GM21786 (cell line): ENCODE measurements at regions not wholly inside any gene's neighbourhood (a gene's known extent, or its start where the extent isn't known, plus 50 kb on each side); places are given as distances from the start of the nearest gene placed in this dataset.

Experiments used
- ATAC-seq: cut with Tn5 transposase; IDR thresholded peaks from one replicate; pipeline ENCODE4 v1.9.1; 2021; ENCODE audit not compliant: unreplicated experiment

DNA sequence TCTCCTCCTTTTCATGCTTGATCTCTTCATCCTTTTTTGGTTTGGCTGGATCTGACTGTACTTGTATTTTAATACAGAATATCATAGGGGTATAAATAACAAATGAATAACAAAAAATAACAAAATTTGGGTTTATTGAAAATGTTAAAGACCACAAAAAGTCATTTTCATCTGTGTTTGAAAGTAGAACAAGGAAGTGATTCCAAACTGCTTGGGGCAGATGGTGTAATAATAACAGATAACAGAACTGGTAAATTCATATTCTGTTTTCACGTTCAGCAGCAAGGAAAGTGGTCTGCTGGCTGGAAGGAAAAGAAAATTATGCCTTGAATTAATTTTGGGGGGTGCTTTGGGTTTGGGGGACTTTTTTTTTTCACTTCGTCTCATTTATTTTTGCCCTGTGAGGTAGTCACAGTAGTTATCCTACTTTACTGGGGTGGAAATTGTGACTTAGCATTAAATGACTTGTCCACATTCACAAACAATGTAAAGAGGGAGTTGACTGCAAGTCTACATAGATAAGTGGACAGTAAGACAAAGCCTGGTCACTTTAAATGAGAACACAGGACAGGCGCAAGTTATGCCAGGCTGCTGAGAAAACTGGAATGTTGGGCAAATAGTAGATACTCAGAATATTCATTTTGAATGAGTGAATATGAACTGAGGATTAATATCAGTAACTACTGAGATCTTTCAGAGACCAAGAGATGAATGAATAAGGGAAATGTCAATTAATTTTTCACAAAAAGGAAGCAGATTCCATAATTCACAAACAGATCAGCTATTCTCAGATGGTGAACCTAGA lies 193.9 kb upstream of the CITED2 start:
- no peak for ATAC-seq

- no peak for ATAC-seq
Measured at GRCh38 chr6:139567095-139567494, 192.6 kb upstream of the CITED2 start.

DNA sequence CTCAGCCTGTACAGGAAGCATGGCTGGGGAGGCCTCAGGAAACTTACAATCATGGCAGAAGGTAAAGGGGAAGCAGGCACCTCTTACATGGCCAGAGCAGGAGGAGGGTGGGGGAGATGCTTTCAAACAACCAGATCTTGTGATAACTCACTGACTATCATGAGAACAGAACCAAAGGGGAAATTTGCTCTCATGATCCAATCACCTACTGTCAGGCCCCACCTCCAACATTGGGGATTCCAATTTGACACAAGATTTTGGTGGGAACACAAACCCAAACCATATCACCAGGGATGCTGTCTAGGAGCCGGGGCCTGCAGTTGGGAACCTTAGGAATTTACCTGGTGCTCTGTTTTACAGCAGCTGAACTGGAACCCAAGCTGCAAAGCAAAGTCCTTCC lies 191.1 kb upstream of the CITED2 start:
- ATAC-seq: no peak

DNA sequence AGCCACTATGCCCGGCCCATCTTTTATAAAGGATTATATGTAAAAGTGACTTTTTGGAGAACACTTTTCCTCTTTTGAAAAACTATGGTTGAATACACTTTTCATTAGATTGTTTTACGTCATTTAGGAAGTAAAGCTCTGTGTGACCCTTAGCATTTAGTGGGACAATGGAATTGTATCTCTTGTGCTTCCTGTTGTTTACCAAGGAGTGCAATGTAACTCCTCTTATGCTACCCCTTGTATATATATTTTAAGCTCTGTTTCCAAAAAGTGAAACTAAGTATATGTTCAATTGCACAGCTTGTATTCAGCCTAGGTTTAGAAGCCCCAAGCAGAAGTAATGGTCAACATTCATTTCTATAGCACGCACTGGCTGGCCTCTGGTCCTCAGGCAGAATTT lies 183.1 kb upstream of the CITED2 start:
- ATAC-seq: no peak

DNA sequence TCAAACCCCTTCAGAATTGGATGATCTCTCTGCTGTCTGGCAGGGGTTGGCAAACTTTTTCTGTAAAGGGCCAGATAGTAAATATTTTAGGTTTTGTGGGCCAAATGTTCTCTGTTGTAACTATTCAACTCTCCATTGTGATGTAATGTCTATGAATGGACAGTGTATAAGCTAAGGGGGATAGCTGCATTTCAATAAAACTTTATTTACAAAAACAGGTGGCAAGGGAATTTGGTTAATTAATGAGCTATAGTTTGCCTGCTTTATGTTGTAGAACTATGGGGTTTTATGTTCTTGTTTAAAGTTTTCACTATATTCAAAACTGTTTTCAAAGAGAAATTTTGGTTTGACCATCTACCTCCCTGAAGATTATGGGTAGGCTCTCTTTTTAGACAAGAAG lies 182.1 kb upstream of the CITED2 start:
- no peak for ATAC-seq

DNA sequence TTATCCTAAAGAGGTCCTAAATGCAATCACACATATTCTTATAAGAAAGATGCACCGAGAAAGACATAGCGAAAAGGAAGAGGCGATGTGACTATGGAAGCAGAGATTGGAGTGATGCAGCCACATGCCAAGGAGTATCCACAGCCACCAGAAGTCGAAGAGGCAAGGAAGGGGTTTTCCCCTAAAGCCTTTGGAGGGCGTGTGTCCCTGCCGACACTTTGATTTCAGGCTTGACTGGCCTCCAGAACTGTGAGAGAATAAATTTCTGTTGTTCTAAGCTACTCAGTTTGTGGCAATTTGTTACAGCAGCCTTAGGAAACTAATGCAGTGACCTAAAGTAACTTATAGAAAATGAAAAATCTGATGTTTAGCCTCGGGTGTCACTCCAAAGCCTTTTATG lies 179.5 kb upstream of the CITED2 start:
- no peak for ATAC-seq

DNA sequence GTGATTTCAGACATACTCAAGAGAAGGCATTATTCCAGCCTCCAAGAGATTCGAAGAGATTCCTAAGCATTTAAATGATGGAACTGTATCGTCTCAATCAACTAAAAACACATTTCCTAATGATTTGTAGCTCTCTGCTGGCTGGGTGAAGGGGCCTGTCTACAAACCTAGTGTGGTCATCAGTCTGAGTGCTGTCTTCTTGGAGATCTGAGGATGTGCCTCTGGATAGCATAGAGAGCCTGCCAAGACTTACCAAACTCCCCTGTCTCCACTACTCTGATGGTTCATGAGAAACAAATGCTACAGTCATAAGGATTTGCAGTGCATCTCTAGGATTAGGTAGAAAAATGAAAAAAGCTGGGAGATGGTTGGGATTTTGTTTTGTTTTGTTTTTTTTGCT lies 176.9 kb upstream of the CITED2 start:
- no peak for ATAC-seq

- no peak for ATAC-seq
Measured at GRCh38 chr6:139550361-139550760, 175.9 kb upstream of the CITED2 start.

DNA sequence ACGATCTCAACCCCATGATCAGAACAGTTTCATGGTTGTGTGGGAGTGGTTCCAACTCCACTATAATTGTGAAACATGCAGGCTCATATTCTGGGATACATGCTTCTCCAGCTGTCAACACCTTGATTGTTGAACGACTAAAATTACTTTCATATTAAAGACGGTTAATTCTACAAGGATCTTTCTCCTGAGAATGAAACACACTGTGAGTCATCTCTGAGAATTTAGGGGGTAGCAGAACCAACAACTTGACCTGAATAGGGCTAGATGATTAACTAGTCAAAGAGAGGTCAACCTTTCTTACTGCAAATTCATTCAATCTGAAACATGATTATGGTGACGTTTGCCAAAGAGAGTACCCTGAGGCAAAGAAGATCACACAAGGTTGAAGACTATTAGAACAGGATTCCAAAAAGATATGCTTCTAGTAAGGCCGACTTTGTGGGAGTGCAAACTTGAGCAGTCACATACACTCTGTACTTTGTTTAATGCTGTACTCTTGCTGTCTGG lies 175.2 kb upstream of the CITED2 start:
- no peak for ATAC-seq

GRCh38 chr6:139547804-139548203 lies 173.4 kb upstream of the CITED2 start:
- ATAC-seq: no peak

DNA sequence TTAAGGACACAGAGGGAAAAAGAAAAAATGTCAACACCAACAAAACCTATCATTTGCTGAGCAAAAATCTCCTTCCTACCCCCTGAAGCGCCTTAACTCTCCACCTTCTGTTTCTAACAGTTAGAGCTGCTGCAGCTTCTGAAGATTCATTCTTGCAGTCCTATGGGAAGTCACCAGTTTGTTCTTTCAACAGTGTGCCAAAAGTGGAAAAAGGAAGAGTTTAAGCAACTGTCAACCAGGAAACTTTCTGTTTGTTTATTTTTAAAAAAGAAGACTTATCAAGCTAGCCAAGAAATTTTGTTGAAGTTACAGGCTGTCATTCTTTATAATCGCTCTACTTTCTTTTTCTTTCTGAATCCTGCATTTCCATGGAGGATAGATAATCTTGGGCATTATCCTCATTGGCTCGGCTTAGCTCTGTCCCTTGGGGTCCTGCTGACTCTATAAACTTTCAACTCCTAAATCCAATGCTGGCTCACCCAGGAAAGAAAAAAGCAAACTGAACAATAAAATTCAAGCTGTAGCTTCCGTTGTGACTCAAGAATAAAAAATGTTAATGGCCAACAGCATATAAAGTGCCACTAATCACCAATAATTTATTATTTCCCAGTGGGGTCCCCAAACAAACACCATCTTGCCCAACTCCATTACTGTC lies 172.8 kb upstream of the CITED2 start:
- ATAC-seq: no peak

DNA sequence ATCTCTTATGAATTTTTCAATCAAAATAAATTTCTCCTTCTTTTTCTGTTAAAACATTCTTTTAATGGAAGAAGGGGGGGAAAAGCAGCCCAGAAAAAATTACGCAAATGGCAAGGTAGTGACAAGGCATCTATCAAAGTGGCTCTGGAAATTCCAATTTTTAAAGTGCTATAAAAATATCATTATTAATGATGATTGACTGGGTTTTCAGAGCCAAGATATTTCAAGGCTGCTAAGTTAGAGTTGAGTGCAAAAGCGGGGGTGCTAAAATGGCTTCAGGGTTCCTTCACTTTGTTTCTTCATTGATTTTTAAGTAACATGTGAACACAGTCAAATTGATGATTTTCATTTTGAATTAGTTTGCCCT lies 171.6 kb upstream of the CITED2 start:
- no peak for ATAC-seq

DNA sequence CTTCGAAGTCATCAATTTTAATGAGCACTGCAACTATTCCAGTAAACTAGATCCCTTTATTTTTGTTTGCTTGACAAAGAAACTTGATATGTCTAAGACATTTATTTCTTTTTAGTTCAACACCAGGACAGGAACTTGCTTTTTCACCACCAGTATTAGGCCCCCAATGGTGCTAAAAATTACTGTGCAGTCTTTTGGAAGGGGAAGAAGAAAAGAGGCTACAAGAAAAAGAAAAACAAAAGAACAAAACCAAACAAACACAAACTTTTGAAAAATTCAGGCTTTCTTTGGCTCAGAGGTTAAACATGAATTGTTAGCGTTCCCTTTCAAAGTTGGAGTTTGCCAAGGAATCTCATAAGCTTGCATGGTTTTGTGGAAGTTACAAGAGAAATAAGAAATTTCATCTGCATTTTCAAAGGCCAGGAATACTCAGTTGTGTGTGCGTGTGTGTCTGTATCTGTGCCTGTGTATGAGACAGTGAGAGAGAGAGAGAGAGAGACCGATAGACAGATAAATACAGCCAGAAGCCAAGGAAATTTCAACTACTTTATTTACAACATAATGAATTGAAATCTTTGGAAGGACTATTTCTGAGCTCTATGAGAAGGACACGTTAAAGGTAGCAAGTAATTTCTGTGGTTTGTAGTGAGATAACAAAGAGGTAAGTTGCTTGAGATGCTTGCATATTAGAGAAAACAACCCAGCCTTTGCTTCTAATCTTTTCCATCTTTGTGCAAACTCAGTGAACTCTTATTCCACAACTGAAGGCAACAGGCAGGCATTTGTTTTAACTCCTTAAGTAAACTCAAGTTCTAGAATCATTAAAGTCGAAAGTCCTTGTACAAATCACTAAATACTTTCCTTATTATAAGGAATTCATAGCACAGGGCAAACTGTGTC lies 171.0 kb upstream of the CITED2 start:
- no peak for ATAC-seq

- no peak for ATAC-seq
Measured at GRCh38 chr6:139544701-139545057, 170.2 kb upstream of the CITED2 start.

DNA sequence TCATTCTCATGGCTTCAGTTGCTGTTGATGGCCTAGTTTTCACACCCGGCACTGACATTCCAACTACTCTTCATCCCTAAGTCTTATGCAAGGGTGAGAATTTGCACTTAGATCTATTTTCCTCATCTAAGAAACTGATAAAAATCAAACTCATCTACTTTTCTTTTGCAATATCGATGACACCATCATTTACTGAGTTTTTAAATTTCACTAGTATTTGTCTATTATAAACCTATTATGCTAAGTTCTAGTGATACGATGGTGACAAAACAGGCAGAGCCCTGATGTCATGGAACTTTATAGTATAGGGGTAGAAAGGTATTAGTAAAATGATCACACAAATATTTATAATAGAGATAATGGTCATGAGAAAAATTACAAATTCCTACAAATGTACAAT lies 167.9 kb upstream of the CITED2 start:
- no peak for ATAC-seq

GRCh38 chr6:139540894-139541293 lies 166.4 kb upstream of the CITED2 start:
- no peak for ATAC-seq

DNA sequence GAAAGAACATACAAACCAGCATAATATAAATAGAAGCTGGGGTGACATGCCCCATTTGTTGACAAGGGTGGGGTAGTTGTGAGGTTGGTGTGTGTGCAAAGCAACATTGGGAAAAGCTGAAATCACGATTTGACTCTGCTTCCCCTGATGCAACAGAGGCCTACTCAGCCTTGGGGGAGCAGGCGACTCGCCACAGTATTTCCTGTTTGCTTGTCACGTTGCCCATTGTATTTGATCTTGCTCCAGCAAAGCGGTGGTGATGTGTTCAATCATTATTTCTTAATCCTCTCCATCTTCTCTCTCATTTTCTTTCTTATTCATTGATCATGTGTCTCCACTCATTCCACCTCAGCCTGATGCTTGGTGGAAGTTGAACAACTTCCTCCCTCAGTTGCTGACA lies 165.8 kb upstream of the CITED2 start:
- ATAC-seq: peak; percentile 46

GRCh38 chr6:139539852-139540251 lies 165.4 kb upstream of the CITED2 start:
- peak; percentile 12 for ATAC-seq

GRCh38 chr6:139538366-139538765 lies 163.9 kb upstream of the CITED2 start:
- ATAC-seq: no peak

DNA sequence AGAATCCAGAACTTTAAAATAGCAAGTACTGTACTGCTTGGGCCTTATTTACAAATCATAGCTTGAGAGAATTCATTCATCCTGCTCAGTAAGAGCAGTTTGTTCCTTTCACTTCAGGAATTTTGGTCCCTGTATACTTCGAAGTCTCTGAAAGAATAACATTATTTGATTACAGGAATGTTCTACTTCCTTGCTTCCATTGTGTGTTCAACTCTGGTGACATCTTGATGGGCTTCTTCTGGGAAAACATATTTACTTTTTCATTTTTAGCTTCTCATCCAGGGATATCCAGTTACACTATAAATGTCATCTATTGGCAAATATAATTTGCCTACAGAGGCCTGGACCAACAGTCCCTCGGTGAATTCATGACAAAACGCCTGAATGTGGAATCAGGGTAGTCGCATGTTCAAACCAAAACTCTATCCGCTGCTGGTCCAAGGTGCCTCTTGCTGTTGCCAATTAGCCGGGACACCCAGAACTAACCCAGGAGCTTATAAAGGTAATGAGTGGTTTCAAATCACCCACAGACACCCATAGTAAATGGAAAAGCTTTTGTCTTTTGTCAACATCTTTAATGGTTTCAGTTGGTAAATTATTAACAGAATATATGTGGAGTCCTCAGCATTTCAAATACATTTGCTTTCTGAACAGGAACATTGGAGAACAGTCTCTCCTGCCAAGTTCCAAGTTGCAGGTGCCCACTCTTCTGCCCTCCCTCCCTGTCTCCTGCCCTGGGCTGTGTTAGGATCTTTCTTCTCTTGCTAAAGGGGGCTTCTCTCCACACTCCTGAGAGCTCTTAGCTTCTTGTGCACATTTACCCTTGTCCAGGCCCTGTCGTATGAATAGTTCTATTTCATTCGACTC lies 162.5 kb upstream of the CITED2 start:
- no peak for ATAC-seq
